Testis (tissue), 2 donors: ENCODE measurements at regions not wholly inside any gene's neighbourhood (a gene's known extent, or its start where the extent isn't known, plus 50 kb on each side); places are given as distances from the start of the nearest gene placed in this dataset.

Experiments
- CTCF ChIP-seq, 3 experiments: fragments of 450-650 bp in 2 of 3; fragments of 200-600 bp in 1 of 3; sonication (generic) in 1 of 3; IDR thresholded peaks; one replicate each; pipeline ENCODE4 v1.5.1; 2016 to 2019; ENCODE audit warnings: antibody characterized with exemption in 3 of 3, mild to moderate bottlenecking in 2 of 3, moderate library complexity in 1 of 3
- POLR2A ChIP-seq: fragments of 450-650 bp; IDR thresholded peaks from one replicate; pipeline ENCODE4 v1.6.1; 2017; ENCODE audit warnings: antibody characterized with exemption, mild to moderate bottlenecking, moderate library complexity

- TF ChIP-seq CTCF (IDR thresholded peaks at IDR 0.05) (no peak), POLR2A (no peak)
Observed at GRCh38 chr1:96545935-96546656, 175.5 kb upstream of the PTBP2 start.
